CD4-positive, alpha-beta T cell treated with Interleukin-10 for 1 hour (primary cell): ENCODE measurements at regions not wholly inside any gene's neighbourhood (a gene's known extent, or its start where the extent isn't known, plus 50 kb on each side); places are given as distances from the start of the nearest gene placed in this dataset.

Experiments
- DNase-seq: peaks from one replicate; pipeline ENCODE4 v3.0.0-alpha.2; 2020

DNA sequence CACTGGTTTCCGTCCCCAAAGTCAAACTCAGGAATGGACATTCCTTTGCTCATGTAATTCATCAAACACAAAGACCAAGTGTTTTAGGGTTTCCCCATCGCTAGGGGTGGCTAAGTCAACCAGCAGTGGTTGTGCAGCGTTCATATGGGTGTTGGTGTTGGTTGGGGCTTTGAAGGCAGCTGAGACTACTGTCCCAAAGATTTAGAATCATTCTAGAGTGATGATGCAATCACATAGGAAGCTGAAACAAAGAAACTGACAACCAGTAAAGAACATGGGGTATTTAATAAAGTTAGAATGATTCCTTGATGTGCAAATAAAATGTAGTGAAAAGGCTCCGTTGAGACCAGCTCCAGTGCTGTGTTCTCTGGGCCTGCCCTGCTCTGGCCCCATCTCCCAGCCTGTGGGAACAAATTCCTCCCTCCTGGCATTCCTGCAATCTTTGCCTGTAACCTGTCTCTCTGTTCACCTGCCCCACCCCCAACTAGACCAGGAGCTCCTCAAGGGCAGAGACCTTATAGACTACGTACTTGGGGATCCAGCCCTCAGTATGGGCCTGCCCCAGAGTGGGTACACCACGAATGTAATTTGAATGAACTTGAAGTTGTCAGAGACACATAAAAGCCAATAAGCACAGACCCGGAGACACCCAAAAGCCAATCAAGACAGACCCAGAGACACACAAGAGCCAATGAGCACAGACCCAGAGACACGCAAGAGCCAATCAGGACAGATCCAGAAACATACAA lies 191.7 kb upstream of the TWIST2 start:
- no peak for DNase-seq

DNA sequence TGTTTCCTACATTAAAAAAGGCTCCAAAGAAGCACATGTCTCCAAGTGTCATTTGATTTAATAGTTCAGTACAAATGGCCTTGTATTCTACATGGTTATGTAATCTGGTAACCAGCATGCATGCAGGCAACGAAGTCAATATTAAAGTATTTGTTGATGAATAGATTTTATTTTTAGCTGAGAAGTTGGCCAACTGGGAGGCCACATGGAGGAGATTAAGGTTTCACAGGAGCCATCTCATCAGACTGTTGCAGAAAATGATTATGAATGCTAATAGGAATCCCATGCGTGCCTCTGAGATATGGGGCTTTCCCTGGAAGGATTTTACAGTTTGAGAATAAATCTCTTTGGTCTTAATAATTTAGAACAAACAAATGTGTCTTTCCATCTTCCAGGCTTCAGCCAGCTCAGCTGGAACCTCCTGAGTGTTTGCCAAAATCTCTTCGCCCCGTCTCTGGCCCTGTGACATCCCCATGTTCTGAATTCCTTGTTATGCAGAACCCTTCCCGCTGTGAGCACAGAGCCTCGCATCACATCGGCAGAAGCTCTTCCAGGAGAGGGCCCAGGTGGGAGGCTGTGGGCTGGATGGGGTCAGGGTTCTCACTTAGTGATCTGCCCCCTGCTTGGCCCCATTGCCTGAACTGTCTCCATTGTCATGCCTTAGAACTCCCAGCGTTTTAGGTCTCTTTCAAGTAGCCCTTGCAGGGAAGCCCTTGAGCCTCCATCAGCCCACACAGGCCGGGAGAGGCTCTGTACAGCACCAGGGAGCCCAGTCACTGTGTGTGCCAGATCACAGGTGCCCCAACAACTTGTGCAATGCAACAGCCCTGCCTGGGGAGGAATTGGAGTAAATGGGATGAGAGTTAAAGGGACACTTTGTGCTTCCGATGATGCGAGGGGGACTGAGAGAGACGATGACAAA lies 190.5 kb upstream of the TWIST2 start:
- DNase-seq: no peak

- no peak for DNase-seq
Measured at GRCh38 chr2:238658054-238658407, 189.9 kb upstream of the TWIST2 start.

- DNase-seq: no peak
Measured at GRCh38 chr2:238658820-238659219, 189.1 kb upstream of the TWIST2 start.

GRCh38 chr2:238659231-238659630 lies 188.7 kb upstream of the TWIST2 start:
- DNase-seq: no peak

GRCh38 chr2:238663586-238663985 lies 184.3 kb upstream of the TWIST2 start:
- no peak for DNase-seq

DNA sequence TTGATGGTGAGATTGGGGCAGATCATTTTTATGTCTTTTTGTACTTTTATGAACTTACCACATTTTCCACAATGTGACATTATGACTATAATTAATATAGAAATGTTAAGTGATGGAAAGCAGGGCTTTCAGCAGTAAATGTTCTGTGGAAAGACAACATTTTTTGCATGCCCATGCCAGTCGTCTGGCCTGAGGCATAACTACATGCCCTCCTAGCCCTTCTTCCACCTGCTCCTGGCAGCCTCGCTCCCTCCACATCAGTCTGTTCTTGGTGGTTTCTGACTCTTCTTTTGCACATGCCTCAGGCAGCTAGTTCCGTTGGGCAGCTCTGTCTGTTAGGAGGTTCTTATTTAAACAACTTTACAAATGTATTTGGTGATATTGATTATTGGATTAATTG lies 182.0 kb upstream of the TWIST2 start:
- no peak for DNase-seq

- no peak for DNase-seq
Measured at GRCh38 chr2:238666543-238666942, 181.3 kb upstream of the TWIST2 start.

DNA sequence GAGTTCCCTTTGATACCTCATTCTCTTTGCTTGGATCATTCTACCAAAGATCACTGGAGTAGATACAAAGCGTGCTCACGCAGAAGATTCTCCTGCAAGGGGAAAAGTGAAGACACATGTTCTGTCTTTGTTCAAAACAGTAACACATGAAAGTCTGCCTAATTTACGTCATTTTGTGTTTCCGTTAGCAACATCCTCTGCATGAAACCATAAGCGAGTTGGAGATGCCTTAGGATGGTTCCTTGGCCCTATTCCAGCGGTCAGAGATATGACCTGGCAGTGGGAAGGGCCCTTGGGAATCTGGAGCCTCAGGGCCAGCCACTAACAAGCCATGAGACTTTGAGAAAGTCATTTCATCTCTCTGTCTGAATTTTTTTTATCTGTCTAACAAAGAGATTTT lies 180.9 kb upstream of the TWIST2 start:
- DNase-seq: no peak

GRCh38 chr2:238667639-238668038 lies 180.2 kb upstream of the TWIST2 start:
- no peak for DNase-seq

- no peak for DNase-seq
Measured at GRCh38 chr2:238668426-238668825, 179.5 kb upstream of the TWIST2 start.

DNA sequence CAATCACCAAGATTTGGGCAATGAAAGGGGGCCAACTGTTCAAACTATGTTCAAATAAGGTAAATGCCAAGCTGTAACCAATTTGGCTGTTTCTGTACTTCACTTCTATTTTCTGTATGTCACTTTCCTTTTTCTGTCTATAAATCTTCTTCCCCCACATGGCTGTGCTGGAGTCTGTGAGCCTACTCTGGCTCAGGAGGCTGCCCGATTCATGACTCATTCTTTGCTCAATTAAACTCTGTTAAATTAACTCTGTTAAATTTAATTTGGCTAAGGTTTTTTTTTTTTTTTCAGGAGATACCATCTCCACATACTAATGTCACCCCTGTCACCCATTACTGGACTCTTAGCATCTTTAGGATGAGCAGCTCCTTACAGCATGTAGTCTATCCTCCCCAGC lies 178.8 kb upstream of the TWIST2 start:
- no peak for DNase-seq

DNA sequence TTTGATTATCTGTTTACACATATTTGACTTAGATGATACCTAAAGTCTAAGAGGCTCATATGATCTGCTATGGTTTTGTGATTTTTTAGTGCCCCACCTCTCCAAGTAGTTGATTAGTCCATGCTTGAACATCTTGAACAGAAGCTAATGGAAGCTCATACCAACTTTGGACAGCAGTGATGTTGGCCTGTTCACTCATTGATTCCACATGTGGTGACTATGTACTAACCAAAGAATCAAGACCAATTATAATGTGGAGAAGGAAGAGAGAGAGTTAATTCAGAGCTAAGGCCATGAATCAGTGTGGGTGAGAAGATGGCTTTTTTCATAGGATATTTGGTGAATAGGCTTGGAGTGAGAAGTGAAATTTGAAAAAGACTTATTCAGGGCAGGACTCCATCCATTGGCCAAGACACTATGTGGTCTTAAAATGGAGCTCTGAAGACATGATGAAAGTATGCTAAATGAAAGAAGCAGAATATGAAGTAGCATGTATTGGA lies 178.3 kb upstream of the TWIST2 start:
- DNase-seq: no peak

- DNase-seq: no peak
Measured at GRCh38 chr2:238670111-238670585, 177.7 kb upstream of the TWIST2 start.

GRCh38 chr2:238682536-238682935 lies 165.3 kb upstream of the TWIST2 start:
- DNase-seq: no peak

- no peak for DNase-seq
Measured at GRCh38 chr2:238684362-238685326, 163.2 kb upstream of the TWIST2 start.

GRCh38 chr2:238685327-238685709 lies 162.6 kb upstream of the TWIST2 start:
- no peak for DNase-seq

DNA sequence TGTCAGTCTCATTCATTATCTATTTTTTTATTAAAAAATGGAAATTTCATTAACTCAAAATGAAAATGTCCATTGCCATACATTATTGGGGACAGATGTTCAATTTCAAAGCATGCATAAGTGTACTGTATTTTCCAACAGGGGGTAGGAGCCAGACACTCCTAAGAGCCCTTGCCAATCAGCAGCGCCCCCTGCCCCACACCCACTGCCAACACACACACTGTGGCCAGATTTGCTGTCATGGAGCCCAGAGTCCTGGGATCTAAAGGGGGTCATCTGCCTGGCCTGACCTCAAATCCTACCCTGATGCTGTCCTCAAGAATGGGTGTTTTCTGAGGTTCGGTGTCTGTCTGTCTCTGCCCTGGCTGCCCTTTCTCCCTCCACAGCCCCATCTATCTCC lies 162.2 kb upstream of the TWIST2 start:
- DNase-seq: no peak

DNA sequence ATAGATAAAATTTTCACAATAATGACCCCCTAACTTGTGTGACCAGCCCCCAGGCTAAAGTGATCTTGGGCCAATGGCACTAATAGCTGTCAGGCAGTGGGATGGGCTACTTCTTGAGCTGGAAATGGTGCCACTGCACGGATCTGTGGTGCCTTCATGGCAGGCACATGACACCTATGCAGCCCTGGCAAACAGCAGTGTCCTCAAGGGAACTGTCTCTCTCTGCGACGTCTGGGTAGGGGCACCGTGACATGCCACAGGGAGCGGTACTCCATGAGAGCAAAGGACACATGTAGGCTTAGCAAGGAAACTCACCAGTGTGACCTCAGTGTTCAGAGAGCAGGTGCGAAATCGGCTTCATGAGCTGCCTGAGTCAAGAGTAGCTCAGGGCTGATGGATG lies 161.7 kb upstream of the TWIST2 start:
- DNase-seq: no peak

- DNase-seq: no peak
Measured at GRCh38 chr2:238688193-238689153, 159.4 kb upstream of the TWIST2 start.

DNA sequence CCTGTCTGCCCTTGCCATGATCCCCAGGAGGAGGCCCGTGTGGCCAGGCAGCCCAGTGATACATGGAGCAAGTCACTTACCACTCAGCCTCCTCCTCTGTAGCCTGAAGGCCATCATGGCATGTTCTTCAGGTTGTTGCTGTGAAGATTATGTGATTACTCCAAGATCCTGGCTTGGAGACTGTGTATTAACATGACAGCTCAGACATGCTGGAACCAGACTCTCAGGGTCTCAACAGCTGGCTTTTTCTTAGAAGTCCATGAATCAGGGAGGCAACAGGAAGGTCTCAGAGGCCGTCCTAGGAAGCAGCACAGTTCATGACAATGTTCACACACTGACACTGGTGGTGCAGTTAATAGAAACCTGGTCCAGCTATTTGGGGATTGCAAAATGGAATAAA lies 158.6 kb upstream of the TWIST2 start:
- DNase-seq: no peak
